Hematopoietic multipotent progenitor cell treated with erythropoietin and hydrocortisone succinate and interleukin-3 and kit ligand, for 4 days (in vitro differentiated cells): ENCODE measurements at regions not wholly inside any gene's neighbourhood (a gene's known extent, or its start where the extent isn't known, plus 50 kb on each side); places are given as distances from the start of the nearest gene placed in this dataset.

Experiments used
- DNase-seq: peaks from one replicate; pipeline ENCODE4 v3.0.0-alpha.2; 2015

DNA sequence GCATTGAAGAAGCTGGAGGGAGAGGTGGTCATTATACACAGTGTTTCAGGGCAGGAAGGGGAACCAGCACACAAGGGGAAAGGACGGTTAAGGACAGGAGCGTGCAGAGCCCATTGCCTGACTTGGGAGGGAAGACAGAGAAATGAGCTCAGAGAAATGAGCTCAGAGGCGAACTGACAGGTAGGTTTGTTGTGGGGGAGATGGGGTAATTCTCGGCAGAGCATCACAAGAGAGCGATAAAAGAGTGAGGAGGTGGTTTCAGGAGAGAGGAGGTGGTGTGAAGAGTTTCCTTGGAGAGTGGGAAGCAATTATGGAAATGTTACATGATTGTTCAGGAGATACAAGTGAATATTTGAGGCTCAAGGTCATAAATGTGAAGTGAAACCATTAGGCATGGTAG lies 61.0 kb downstream of the MRGPRX1 start:
- no peak for DNase-seq

DNA sequence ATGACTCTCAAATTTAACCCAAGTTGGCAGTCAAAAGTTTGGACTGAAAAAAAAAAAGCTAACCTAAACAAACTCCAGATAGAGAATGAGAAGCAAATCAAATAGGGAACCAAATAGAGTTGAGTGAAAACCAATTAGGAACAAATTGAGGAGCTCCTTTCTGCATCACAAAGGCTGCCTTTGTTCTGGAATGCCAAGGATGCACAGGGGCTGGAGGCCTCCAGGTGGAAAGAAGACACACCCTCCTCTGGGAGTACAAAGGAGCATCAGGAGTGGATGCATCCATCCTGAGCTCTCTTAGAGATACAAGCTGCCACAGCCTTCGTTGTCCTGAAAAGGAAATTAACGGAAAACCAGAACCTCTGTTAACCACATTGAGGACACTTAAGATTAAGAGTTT lies 73.3 kb downstream of the MRGPRX1 start:
- DNase-seq: no peak

DNA sequence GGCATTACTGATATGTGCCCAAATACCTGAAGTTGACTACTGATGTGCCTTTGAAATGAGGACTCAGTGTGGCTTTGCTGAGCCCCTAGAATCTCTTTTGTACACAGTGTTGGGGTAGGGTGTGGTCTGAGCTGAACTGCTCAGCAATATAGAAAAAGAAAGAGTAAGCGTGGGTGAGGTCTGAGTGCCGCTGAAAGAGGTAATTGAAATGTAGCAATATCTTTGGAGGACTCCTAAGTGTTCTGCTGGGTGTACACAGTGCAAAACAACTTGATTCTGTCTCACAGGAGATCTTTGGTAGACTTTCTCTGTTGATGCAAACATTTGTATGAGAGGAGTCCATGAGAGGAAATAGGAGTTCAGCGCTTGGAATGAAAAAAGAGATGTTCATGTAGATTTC lies 73.7 kb upstream of the PTPN5 start:
- DNase-seq: no peak

DNA sequence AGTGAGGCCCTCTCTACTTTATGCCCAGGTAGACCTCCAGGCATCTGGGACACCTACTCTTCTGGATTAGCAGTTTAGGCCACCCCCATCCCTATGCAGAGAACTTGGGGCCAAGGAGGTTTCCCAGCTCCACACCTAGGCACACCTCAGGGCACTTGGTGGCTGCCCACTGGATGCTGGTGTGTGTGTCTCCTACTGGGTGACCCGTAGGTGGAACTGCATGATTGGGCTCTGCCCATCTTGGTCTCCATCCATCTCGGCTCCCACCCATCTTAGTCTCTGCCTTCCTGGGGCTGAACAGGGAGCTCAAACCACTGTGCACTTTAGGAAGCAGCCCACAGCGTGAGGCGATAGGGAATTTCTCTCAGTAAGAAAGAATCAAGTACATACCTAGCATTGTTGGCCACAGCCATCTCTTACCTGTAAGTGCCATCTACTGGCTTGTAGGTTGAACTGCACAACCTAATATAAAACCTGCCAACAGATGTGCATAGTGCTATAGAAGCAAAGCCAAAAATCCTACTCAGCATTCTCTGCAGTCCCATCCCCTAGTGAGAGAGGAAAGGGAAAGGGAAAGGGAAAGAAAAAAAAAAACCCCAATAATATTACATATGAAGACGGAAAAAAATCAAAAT lies 61.6 kb upstream of the PTPN5 start:
- DNase-seq: peak; percentile 58

DNA sequence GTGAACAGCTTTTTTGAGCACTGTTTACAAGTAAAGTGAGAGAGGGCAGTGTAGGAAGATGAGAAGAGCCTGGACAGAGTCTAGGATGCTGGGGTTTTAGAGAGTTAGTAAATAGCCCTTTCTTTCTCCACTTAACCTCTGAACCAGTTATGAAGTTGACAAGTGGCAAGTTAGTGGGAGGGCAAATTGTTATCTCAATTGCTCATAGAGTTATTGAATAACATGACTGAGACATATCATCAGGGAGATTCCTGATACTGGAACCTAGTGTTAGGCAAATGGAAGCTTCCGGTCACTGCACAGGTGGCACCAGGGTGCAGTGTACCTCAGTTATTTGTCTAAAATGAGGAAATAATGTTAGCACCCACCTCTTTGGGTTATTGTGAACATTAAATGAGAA lies 57.8 kb upstream of the PTPN5 start:
- DNase-seq: no peak

DNA sequence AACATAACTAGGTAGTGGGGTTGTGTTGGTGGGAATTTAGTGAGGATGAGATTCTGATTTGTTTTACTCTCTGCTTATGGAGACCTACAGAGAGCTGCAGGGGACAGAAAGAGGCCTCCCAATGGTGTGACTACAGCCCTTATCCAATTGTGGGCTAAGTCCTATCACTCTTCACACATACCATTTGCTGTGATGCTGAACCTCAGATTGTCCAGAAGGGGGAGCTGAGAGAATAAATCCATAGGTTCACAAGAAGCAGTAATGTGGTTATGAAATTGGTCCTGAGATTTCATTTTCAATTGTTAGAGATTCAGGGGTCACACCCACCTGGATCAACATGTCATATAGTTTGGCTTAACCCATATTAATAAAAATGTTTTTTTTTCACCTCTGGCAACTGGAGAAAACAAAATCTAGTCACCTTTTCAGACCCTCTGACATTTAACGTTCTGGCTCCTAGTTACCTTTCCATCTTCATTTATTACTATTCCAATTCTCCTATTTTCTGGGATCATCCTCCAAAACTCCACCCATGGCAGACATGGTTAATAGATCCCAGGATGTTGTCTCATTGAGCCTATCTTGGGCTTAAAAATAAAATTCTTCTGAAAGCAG lies 53.3 kb upstream of the PTPN5 start:
- peak; percentile 80 for DNase-seq
